ENCODE measurements at regions not wholly inside any gene's neighbourhood (a gene's known extent, or its start where the extent isn't known, plus 50 kb on each side); places are given as distances from the start of the nearest gene placed in this dataset.
"Not testable (repeated sequence)": the region's sequence is repeated elsewhere in the genome, so short reads cannot be mapped to it uniquely, and the experiment has no call there.

GRCh38 chr9:82880336-82881050 lies 182.4 kb downstream of the RASEF start:
- H3K4me1 Mint-ChIP-seq: no peaks in the 10 kb centered on the region
- no peak overlapping the region for H3K27ac Mint-ChIP-seq
- DNase-seq: no peak
- no peaks in the 10 kb centered on the region for H3K36me3 Mint-ChIP-seq
- H3K27me3 Mint-ChIP-seq (ENCODE audit: low read depth in 3 of 3): peaks cover 0 to 2% (median 2%) of the 10 kb centered on the region in 3 donors
- H3K4me3 Mint-ChIP-seq: no peak overlapping the region
- peaks cover 0 to 11% (median 3%) of the 10 kb centered on the region in 6 donors for H3K9me3 Mint-ChIP-seq

GRCh38 chr9:82882138-82882537 lies 180.8 kb downstream of the RASEF start:
- H3K27ac Mint-ChIP-seq: no peak overlapping the region
- H3K27me3 Mint-ChIP-seq (ENCODE audit: low read depth in 3 of 3): peaks cover 0 to 2% (median 2%) of the 10 kb centered on the region in 3 donors
- peaks cover 0 to 11% (median 2%) of the 10 kb centered on the region in 6 donors for H3K9me3 Mint-ChIP-seq
- H3K36me3 Mint-ChIP-seq: no peaks in the 10 kb centered on the region
- H3K4me3 Mint-ChIP-seq: no peak overlapping the region
- H3K4me1 Mint-ChIP-seq: no peaks in the 10 kb centered on the region
- no peak for DNase-seq

GRCh38 chr9:82882748-82883147 lies 180.2 kb downstream of the RASEF start:
- H3K36me3 Mint-ChIP-seq: no peaks in the 10 kb centered on the region
- no peak overlapping the region for H3K4me3 Mint-ChIP-seq
- H3K4me1 Mint-ChIP-seq: no peaks in the 10 kb centered on the region
- H3K27me3 Mint-ChIP-seq (ENCODE audit: low read depth in 3 of 3): peaks cover 0 to 2% (median 2%) of the 10 kb centered on the region in 3 donors
- no peak for DNase-seq
- H3K9me3 Mint-ChIP-seq: peaks cover 0 to 11% (median 2%) of the 10 kb centered on the region in 6 donors
- H3K27ac Mint-ChIP-seq: no peak overlapping the region

GRCh38 chr9:82883436-82883835 lies 179.5 kb downstream of the RASEF start:
- no peak overlapping the region for H3K27ac Mint-ChIP-seq
- H3K4me3 Mint-ChIP-seq: no peak overlapping the region
- peaks cover 0 to 2% (median 2%) of the 10 kb centered on the region in 3 donors for H3K27me3 Mint-ChIP-seq (ENCODE audit: low read depth in 3 of 3)
- DNase-seq: no peak
- peaks cover 0 to 11% (median 2%) of the 10 kb centered on the region in 6 donors for H3K9me3 Mint-ChIP-seq
- H3K4me1 Mint-ChIP-seq: no peaks in the 10 kb centered on the region
- H3K36me3 Mint-ChIP-seq: no peaks in the 10 kb centered on the region

GRCh38 chr9:82883974-82884373 lies 179.0 kb downstream of the RASEF start:
- DNase-seq; H3K36me3 Mint-ChIP-seq; H3K4me1 Mint-ChIP-seq; H3K27ac Mint-ChIP-seq; H3K27me3 Mint-ChIP-seq (ENCODE audit: low read depth in 3 of 3); H3K4me3 Mint-ChIP-seq: not testable (repeated sequence)
- peaks cover 0 to 11% (median 2%) of the 10 kb centered on the region in 6 donors for H3K9me3 Mint-ChIP-seq

GRCh38 chr9:82890401-82890800 lies 172.5 kb downstream of the RASEF start:
- H3K4me1 Mint-ChIP-seq: no peaks in the 10 kb centered on the region
- H3K27ac Mint-ChIP-seq: no peak overlapping the region
- no peaks in the 10 kb centered on the region for H3K27me3 Mint-ChIP-seq (ENCODE audit: low read depth in 3 of 3)
- peaks cover 0 to 4% (median 0%) of the 10 kb centered on the region in 6 donors for H3K9me3 Mint-ChIP-seq
- H3K36me3 Mint-ChIP-seq: no peaks in the 10 kb centered on the region
- no peak for DNase-seq
- H3K4me3 Mint-ChIP-seq: no peak overlapping the region

GRCh38 chr9:82890865-82891264 lies 172.1 kb downstream of the RASEF start:
- Mint-ChIP-seq H3K4me1 (no peaks in the 10 kb centered on the region), H3K4me3 (no peak overlapping the region), H3K27ac (no peak overlapping the region), H3K27me3 (ENCODE audit: low read depth in 3 of 3) (no peaks in the 10 kb centered on the region), H3K36me3 (no peaks in the 10 kb centered on the region), H3K9me3 (peaks cover 0 to 7% (median 0%) of the 10 kb centered on the region in 6 donors)
- no peak for DNase-seq

- DNase-seq: no peak
- H3K27me3 Mint-ChIP-seq (ENCODE audit: low read depth in 3 of 3): no peaks in the 10 kb centered on the region
- H3K4me3 Mint-ChIP-seq: no peak overlapping the region
Observed at GRCh38 chr9:82891321-82891720, 171.6 kb downstream of the RASEF start.

GRCh38 chr9:82893549-82893948 lies 169.4 kb downstream of the RASEF start:
- Mint-ChIP-seq H3K27me3 (ENCODE audit: low read depth in 3 of 3) (no peaks in the 10 kb centered on the region), H3K36me3 (no peaks in the 10 kb centered on the region), H3K9me3 (peaks cover 0 to 13% (median 0%) of the 10 kb centered on the region in 6 donors), H3K4me3 (no peak overlapping the region), H3K27ac (no peak overlapping the region), H3K4me1 (no peaks in the 10 kb centered on the region)
- no peak for DNase-seq

More at GRCh38 chr9:82891321-82891720, 171.6 kb downstream of the RASEF start:
- H3K27ac Mint-ChIP-seq: no peak overlapping the region
- H3K4me1 Mint-ChIP-seq: no peaks in the 10 kb centered on the region
- no peaks in the 10 kb centered on the region for H3K36me3 Mint-ChIP-seq
- peaks cover 0 to 10% (median 0%) of the 10 kb centered on the region in 6 donors for H3K9me3 Mint-ChIP-seq

- Mint-ChIP-seq H3K9me3 (peaks cover 0 to 13% (median 0%) of the 10 kb centered on the region in 6 donors), H3K27me3 (ENCODE audit: low read depth in 3 of 3) (no peaks in the 10 kb centered on the region), H3K4me1 (no peaks in the 10 kb centered on the region), H3K27ac (no peak overlapping the region), H3K36me3 (no peaks in the 10 kb centered on the region), H3K4me3 (no peak overlapping the region)
- DNase-seq: no peak
Observed at GRCh38 chr9:82894548-82894947, 168.4 kb downstream of the RASEF start.

- H3K4me3 Mint-ChIP-seq: no peak overlapping the region
- H3K27ac Mint-ChIP-seq: no peak overlapping the region
- H3K4me1 Mint-ChIP-seq: no peaks in the 10 kb centered on the region
- no peak for DNase-seq
- H3K36me3 Mint-ChIP-seq: no peaks in the 10 kb centered on the region
- no peaks in the 10 kb centered on the region for H3K27me3 Mint-ChIP-seq (ENCODE audit: low read depth in 3 of 3)
- peaks cover 0 to 13% (median 0%) of the 10 kb centered on the region in 6 donors for H3K9me3 Mint-ChIP-seq
Observed at GRCh38 chr9:82894961-82895821, 167.8 kb downstream of the RASEF start.

- no peaks in the 10 kb centered on the region for H3K36me3 Mint-ChIP-seq
- peaks cover 0 to 17% (median 0%) of the 10 kb centered on the region in 6 donors for H3K9me3 Mint-ChIP-seq
- no peak overlapping the region for H3K27ac Mint-ChIP-seq
- no peak for DNase-seq
- H3K27me3 Mint-ChIP-seq (ENCODE audit: low read depth in 3 of 3): no peaks in the 10 kb centered on the region
- H3K4me1 Mint-ChIP-seq: no peaks in the 10 kb centered on the region
- no peak overlapping the region for H3K4me3 Mint-ChIP-seq
Observed at GRCh38 chr9:82895822-82896110, 167.2 kb downstream of the RASEF start.

- Mint-ChIP-seq H3K4me1 (no peaks in the 10 kb centered on the region), H3K27ac (no peak overlapping the region), H3K9me3 (peaks cover 0 to 6% (median 2%) of the 10 kb centered on the region in 6 donors), H3K4me3 (no peak overlapping the region), H3K27me3 (ENCODE audit: low read depth in 3 of 3) (no peaks in the 10 kb centered on the region), H3K36me3 (no peaks in the 10 kb centered on the region)
- no peak for DNase-seq
Observed at GRCh38 chr9:82903503-82903902, 159.4 kb downstream of the RASEF start.

- Mint-ChIP-seq H3K4me1 (no peaks in the 10 kb centered on the region), H3K4me3 (no peak overlapping the region), H3K27me3 (ENCODE audit: low read depth in 3 of 3) (peaks cover 0 to 1% (median 0%) of the 10 kb centered on the region in 3 donors), H3K36me3 (peaks cover 0 to 3% (median 0%) of the 10 kb centered on the region in 3 donors), H3K27ac (no peak overlapping the region), H3K9me3 (peaks cover 3 to 23% (median 12%) of the 10 kb centered on the region in 6 donors)
- DNase-seq: no peak
Observed at GRCh38 chr9:82911996-82912395, 150.9 kb downstream of the RASEF start.

Measured in immature natural killer cell (primary cell).